Panc1 (cell line): ENCODE measurements at regions not wholly inside any gene's neighbourhood (a gene's known extent, or its start where the extent isn't known, plus 50 kb on each side); places are given as distances from the start of the nearest gene placed in this dataset.

Experiments
- CTCF ChIP-seq: fragments of 450-650 bp; IDR thresholded peaks from 2 replicates; pipeline ENCODE4 v1.5.1; 2017; ENCODE audit warnings: mild to moderate bottlenecking
- POLR2AphosphoS5 ChIP-seq: IDR thresholded peaks from 2 replicates; pipeline ENCODE4 v1.6.1; 2012; ENCODE audit warnings: mild to moderate bottlenecking, low read depth, low read length, moderate library complexity

GRCh38 chrX:17986977-17987376, 125.9 kb upstream of the RAI2 start:
- TF ChIP-seq CTCF (no peak), POLR2AphosphoS5 (no peak)
